ENCODE measurements at regions not wholly inside any gene's neighbourhood (a gene's known extent, or its start where the extent isn't known, plus 50 kb on each side); places are given as distances from the start of the nearest gene placed in this dataset.

- CTCF ChIA-PET: no interaction called here
- Histone ChIP-seq H3K4me2 (ENCODE audit: insufficient read depth, low read length) (no peak overlapping the region), H3K79me2 (ENCODE audit: control insufficient read depth, insufficient read depth, low read length) (no peaks in the 10 kb centered on the region), H3K9me1 (replicated peaks; ENCODE audit: control insufficient read depth, extremely low read depth, insufficient read depth, low read length) (no peaks in the 10 kb centered on the region), H3K9ac (replicated peaks; ENCODE audit: extremely low read depth, insufficient read depth, low read length) (no peak overlapping the region), H3K27ac (ENCODE audit: insufficient read depth, low read depth, low read length) (no peak overlapping the region), H3K4me1 (ENCODE audit: control insufficient read depth, extremely low read depth, insufficient read depth, low read length) (no peaks in the 10 kb centered on the region), H4K20me1 (replicated peaks; ENCODE audit: control insufficient read depth, extremely low read depth, insufficient read depth, low read length) (no peaks in the 10 kb centered on the region), H3K36me3 (ENCODE audit: control insufficient read depth in 2 of 2, extremely low read depth in 1 of 2, insufficient read depth in 2 of 2, low read length in 2 of 2) (no peaks in the 10 kb centered on the region), H3K4me3 (replicated peaks in 1 of 3; ENCODE audit: insufficient read depth in 1 of 3, low read depth in 1 of 3, low read length in 3 of 3) (no peak overlapping the region), H3K27me3 (ENCODE audit: control insufficient read depth in 2 of 2, insufficient read depth in 2 of 2, low read length in 2 of 2) (no peaks in the 10 kb centered on the region), H2AFZ (ENCODE audit: low read depth, low read length) (no peak overlapping the region), H3K9me3 (replicated peaks; ENCODE audit: control insufficient read depth, insufficient read depth, low read length) (no peaks in the 10 kb centered on the region)
- FAIRE-seq: no peak
- intact Hi-C loops (cut with micrococcal nuclease) (no loop called here), dilution Hi-C loops (cut with MboI; ENCODE audit: extremely low pct_ligation_motif_present, low sequenced_read_pairs) (no loop called here)
- BruUV-seq (replicated peaks): no TSS peak
- no peak for DNase-seq (ENCODE audit: low read depth, low spot score)
- POLR2A ChIA-PET: no interaction called here
- TF ChIP-seq EZH2 (IDR thresholded peaks at IDR 0.05; ENCODE audit: borderline replicate concordance, low read depth, low read length, severe bottlenecking): no peak
- TF ChIP-seq GATA2 (IDR thresholded peaks at IDR 0.05; ENCODE audit: insufficient read depth, insufficient read length, low read depth, low read length): no peak
- no peak for TF ChIP-seq FOS (IDR thresholded peaks at IDR 0.05; ENCODE audit: borderline replicate concordance, insufficient read depth, low read length)
- TF ChIP-seq MAX (IDR thresholded peaks at IDR 0.05; ENCODE audit: insufficient read depth, insufficient read length): no peak
Measured at GRCh38 chr4:17414392-17414791, 97.5 kb downstream of the QDPR start.

- Histone ChIP-seq H3K36me3 (ENCODE audit: control insufficient read depth in 2 of 2, extremely low read depth in 1 of 2, insufficient read depth in 2 of 2, low read length in 2 of 2) (no peaks in the 10 kb centered on the region), H3K27ac (ENCODE audit: insufficient read depth, low read depth, low read length) (no peak overlapping the region), H2AFZ (ENCODE audit: low read depth, low read length) (no peak overlapping the region), H3K27me3 (ENCODE audit: control insufficient read depth in 2 of 2, insufficient read depth in 2 of 2, low read length in 2 of 2) (no peaks in the 10 kb centered on the region), H3K4me1 (ENCODE audit: control insufficient read depth, extremely low read depth, insufficient read depth, low read length) (no peaks in the 10 kb centered on the region), H3K79me2 (ENCODE audit: control insufficient read depth, insufficient read depth, low read length) (no peaks in the 10 kb centered on the region), H3K4me3 (replicated peaks in 1 of 3; ENCODE audit: insufficient read depth in 1 of 3, low read depth in 1 of 3, low read length in 3 of 3) (no peak overlapping the region), H3K9ac (replicated peaks; ENCODE audit: extremely low read depth, insufficient read depth, low read length) (no peak overlapping the region), H3K9me1 (replicated peaks; ENCODE audit: control insufficient read depth, extremely low read depth, insufficient read depth, low read length) (no peaks in the 10 kb centered on the region), H4K20me1 (replicated peaks; ENCODE audit: control insufficient read depth, extremely low read depth, insufficient read depth, low read length) (no peaks in the 10 kb centered on the region), H3K4me2 (ENCODE audit: insufficient read depth, low read length) (no peak overlapping the region), H3K9me3 (replicated peaks; ENCODE audit: control insufficient read depth, insufficient read depth, low read length) (no peaks in the 10 kb centered on the region)
- no peak for TF ChIP-seq CTCF (IDR thresholded peaks at IDR 0.05; ENCODE audit: extremely low read depth in 1 of 2, insufficient read depth in 1 of 2, low read depth in 1 of 2, low read length in 2 of 2)
- no peak for TF ChIP-seq EZH2 (IDR thresholded peaks at IDR 0.05; ENCODE audit: borderline replicate concordance, low read depth, low read length, severe bottlenecking)
- no peak for TF ChIP-seq JUN (IDR thresholded peaks at IDR 0.05; ENCODE audit: borderline replicate concordance, insufficient read depth, insufficient read length, low read depth)
- TF ChIP-seq FOS (IDR thresholded peaks at IDR 0.05; ENCODE audit: borderline replicate concordance, insufficient read depth, low read length): no peak
- no peak for TF ChIP-seq POLR2A (IDR thresholded peaks at IDR 0.05; ENCODE audit: low read depth, low read length)
- TF ChIP-seq MAX (IDR thresholded peaks at IDR 0.05; ENCODE audit: insufficient read depth, insufficient read length): no peak
- TF ChIP-seq POLR2AphosphoS5 (IDR thresholded peaks at IDR 0.05; ENCODE audit: insufficient read depth, low read depth, low read length): no peak
- intact Hi-C loops (cut with micrococcal nuclease) (no loop called here), dilution Hi-C loops (cut with MboI; ENCODE audit: extremely low pct_ligation_motif_present, low sequenced_read_pairs) (no loop called here)
- ChIA-PET CTCF (no interaction called here), POLR2A (no interaction called here)
- no peak for DNase-seq (ENCODE audit: low read depth, low spot score)
- BruUV-seq (replicated peaks): no TSS peak
- no peak for FAIRE-seq
Measured at GRCh38 chr4:17400686-17401085, 111.2 kb downstream of the QDPR start.
